GM21515 (cell line): ENCODE measurements at regions not wholly inside any gene's neighbourhood (a gene's known extent, or its start where the extent isn't known, plus 50 kb on each side); places are given as distances from the start of the nearest gene placed in this dataset.
A peak's percentile ranks its signal among the peaks of the same experiment; 100 is the strongest.

Source experiments
- ATAC-seq: cut with Tn5 transposase; IDR thresholded peaks from one replicate; pipeline ENCODE4 v1.9.1; 2021; ENCODE audit not compliant: unreplicated experiment

DNA sequence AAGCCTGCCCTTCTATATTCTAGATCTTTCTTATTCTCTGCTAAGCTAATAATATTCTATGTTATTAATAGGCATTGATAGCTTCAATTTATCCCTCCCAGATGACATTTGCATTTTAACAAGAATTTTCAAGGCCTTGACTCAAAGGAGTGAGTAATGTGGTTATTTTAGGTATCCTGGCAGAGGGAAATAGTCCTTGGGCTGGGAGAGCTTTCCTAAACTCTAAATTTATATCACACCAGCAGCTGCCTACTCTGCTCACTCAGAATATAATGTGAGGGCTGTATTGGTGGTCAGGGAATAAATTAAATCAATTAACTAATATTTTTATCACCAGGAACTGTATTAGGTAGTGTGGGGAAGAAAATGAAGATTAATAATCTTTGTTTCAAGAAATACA lies 74.8 kb upstream of the ADAM23 start:
- no peak for ATAC-seq

DNA sequence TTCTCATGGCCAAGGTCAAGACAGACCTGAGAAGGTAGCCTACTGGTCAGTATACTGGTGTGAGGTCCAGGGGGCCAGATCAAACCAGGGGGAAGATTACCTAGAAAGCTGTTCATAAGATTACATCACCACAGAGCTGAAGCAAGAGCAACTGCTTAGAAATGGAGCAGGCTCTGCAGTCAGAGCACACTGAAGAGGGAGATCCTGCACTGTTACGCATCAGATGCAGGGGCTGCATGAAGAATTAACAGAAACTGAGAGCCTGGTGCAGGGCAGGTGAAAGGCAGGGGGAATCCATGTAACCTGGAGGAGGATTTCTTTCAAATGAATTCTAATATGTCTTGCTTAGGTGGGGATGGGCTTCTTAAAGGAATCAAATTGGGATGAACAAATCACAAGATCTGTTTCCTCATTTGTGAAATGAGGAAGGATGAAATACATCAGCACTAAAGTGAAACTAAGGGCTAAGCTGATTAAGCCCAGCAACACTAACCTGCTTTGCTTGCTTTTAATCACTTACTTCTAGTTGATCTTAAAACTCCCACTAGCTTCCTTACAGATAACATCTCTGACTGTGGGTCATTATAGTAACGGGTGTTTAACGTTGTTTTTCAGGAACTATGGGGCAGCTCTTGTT lies 74.3 kb upstream of the ADAM23 start:
- ATAC-seq = no peak

DNA sequence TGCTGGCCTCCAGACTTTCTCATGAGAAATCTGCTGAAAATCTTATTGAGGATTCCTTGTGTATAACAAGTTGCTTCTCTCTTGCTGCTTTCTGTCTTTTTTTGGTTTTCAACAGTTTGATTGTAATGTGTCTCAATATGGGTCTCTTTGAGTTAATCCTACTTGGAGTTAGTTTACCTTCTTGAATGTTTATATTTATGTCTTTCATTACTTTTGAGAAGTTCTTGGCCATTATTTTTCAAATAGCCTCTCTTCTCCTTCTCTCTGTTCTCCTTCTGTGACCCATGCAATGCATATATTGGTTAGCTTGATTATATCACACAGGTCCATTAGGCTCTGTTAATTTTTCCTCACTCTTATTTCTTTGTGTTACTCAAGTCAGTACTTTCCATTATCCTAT lies 67.4 kb upstream of the ADAM23 start:
- no peak for ATAC-seq

DNA sequence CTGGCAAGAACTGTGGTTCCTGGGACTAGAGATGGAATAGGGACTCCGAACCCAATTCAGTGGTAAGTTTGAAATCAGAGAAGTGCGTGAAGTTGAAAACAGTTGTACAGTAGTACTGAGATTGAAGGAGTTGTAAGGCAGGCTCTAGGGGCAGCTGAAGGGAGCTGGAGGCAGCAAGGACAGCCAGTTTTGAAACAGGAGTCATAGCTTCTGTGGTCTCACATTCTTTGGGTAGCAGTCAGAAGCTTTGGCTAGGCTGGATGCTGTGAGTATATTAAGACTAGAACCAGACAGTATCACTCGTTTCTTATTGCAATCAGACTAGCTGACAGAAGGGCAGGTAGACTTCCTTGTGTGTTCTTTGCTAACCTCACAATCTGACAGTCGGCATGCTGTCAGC lies 64.5 kb upstream of the ADAM23 start:
- no peak for ATAC-seq

DNA sequence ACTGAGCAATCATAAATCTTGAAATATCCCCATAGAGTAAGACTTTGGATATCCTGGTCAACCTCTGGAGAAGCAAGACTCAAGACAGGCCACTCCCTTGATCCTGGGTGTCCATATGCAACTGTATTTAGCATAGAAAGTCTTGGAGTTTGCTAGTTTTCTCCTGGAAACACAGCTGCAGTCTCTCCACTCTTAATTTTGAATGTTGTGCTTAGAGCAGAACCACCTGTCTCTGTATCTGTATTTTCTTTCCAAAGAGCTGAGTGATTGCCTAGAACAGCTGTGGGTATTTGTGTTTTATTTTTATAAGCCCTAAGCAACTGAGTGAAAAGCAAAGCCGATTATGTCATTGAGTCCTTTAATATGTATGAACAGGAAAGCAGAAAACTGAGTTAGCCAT lies 64.1 kb upstream of the ADAM23 start:
- no peak for ATAC-seq

DNA sequence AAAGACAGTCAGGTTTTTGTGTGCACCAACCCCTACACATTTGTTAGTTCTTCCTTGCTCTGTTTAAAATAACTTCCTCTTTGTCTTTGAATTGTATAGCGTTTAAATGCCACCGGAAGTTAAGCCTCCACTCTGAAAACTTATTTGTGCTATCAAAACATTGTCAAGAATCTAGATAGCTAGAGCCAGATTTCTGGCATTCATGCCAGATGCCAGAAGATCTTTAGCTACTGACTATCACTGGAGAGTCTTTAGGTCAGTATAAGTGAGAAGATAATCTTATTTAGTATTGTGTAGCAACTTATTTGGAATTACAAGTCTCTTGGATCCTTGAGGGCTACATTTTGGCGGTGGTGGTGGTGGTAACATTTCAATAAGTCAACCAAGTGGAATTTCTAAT lies 63.4 kb upstream of the ADAM23 start:
- no peak for ATAC-seq

DNA sequence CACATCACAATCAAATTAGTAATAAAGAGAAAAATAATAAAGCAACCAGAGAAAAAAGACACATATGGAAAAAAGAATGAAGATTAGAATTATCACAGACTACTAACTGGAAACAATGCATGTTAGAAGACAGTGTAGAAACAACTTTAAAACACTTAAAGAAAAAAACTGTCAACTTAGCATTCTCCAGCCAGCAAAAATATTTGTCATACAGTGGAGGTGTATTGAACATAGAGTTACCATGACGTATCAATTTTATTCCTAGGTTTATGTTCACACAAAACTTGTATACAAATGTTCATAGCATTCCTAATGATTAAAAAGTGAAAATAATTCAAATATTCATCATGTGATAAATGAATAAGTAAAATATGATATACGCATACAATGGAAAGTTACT lies 61.5 kb upstream of the ADAM23 start:
- ATAC-seq = no peak

DNA sequence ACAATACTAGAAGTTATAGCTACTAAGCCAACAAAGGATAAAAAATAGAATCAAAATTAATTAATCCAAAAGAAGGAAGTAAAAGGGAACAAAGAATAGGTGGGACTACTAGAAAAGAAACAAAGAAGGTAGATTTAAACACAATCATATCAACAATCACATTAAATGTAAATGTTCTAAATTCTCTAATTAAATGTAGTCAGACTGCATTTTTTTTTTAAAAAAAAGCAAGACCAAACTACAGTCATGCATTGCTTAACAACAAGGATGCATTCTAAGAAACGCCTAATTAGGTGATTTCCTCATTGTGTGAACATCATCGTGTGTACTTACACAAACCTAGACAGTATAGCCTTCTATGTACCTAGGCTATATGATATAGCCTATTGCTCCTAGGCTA lies 59.7 kb upstream of the ADAM23 start:
- ATAC-seq = no peak

DNA sequence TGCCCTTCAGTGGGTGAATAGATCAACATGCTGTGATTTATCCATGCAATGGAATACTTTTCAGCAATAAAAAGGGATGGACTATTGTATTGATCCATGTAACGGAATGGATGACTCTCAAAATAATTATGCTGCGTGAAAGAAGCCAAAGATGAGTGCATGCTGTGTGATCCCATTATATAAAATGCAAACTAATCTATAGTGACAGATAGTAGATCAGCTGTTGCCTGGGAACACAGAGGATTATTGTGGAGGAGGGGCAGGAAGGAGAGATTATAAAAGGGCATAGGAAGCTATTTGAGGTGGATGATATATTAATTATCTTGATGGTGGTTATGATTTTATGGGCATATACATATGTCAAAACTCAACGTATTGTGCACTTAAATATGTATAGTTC lies 55.5 kb upstream of the ADAM23 start:
- no peak for ATAC-seq

DNA sequence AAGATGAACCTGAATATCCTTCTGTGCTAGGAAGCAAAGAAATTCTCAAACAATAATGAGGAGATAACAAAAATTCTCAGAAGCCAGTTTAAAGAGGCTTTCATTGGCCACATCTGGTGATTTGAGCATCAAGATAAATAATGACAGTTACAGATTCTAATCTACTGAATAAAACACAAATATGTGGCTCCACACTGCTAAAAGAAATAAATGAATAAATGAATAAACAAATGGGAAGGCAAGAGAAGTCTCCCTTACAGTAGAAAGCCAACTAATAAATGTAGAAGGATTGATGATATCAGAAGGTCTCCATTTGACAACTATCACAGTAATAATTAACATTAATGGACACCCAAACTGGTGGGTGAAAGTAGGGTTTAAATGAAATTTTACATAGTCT lies 54.6 kb upstream of the ADAM23 start:
- ATAC-seq = no peak

DNA sequence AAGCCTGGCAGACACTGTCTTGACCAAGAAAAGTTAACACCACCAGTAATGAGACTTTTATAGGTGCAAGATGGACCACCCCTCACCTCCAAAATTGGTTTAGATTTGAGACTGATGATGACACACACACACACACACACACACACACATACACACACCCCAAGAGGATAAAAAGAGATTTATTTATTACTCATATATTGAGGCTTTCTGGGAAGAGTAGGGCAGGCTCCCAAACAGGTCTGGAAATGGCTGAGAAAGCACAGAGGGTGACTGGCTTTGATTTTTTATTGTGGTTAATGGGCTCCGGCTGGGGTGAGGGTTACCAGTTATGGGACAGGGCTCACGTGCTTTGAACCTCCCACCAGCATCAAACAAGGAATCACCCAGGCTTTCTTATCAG lies 54.2 kb upstream of the ADAM23 start:
- ATAC-seq = no peak

DNA sequence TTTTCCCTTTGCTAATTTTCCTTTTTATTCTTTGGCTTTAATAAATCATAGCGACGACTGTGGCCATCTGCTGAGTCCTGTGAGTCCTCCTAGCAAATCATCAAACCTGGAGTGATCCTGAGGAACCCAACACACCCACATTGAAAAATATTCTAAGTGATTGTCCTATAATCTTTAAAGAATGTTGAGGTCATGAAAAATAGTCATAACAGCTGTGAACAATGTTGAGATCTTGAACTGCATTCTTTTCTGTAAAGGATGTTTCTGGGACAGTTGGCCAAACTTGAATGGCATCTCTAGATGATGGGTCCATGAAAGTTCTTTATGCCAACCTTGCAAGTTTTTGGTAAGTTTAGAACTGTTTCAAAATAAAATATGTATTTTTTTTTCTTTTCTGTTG lies 53.2 kb upstream of the ADAM23 start:
- no peak for ATAC-seq

DNA sequence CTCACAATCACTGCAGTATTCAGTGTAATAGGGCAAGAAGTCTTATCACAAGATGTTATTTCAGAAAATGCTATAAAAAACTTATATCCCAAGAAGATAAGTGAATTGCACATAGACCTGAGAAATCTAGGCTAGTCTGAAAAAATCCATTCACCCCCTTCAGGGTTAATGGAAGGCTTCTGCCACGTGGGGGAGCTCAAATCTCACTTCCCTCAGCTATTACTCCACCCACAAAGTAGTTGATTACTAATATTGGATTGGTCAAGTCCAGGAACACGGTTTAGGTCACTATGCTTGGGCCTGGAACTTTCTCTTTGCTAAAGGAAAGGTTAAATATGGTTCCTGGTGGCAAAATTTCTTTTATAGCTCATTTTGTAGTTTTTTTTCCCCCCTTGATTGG lies 51.2 kb upstream of the ADAM23 start:
- ATAC-seq = peak; percentile 92
